HG03457 (cell line): ENCODE measurements at regions not wholly inside any gene's neighbourhood (a gene's known extent, or its start where the extent isn't known, plus 50 kb on each side); places are given as distances from the start of the nearest gene placed in this dataset.

Experiments used
- ATAC-seq: cut with Tn5 transposase; IDR thresholded peaks from one replicate; pipeline ENCODE4 v1.9.1; 2021; ENCODE audit warnings: moderate number of reproducible peaks; ENCODE audit not compliant: unreplicated experiment

DNA sequence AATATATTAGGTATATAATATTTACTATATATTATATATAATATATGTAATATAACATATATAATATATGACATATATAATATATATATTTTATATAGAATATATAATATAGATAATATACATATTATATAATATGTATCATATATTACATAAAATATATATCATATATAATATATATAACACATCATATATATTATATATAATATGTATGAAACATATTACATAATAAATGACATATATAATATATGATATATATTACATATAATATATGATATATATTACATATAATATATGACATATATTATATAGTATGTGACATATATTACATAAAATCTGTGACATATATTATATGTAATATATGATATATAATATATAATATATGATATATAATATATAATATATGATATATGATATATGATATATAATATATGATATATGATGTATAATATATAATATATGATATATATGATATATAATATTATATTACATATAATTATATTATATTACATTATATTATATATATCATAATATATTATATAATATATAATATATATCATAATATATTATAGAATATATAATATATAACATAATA, 119.5 kb upstream of the RIMBP3 start:
- ATAC-seq: no peak

GRCh38 chr22:18730410-18730809, 118.7 kb upstream of the RIMBP3 start:
- peak; percentile 99 for ATAC-seq
